HG02938 (cell line): ENCODE measurements at regions not wholly inside any gene's neighbourhood (a gene's known extent, or its start where the extent isn't known, plus 50 kb on each side); places are given as distances from the start of the nearest gene placed in this dataset.
"Not testable (repeated sequence)": the region's sequence is repeated elsewhere in the genome, so short reads cannot be mapped to it uniquely, and the experiment has no call there.

ENCODE experiments used
- ATAC-seq: cut with Tn5 transposase; IDR thresholded peaks from one replicate; pipeline ENCODE4 v1.9.1; 2021; ENCODE audit warnings: mild to moderate bottlenecking, moderate library complexity; ENCODE audit not compliant: unreplicated experiment

GRCh38 chr13:76307142-76307541, 579.1 kb downstream of the KCTD12 start:
- ATAC-seq = no peak

- no peak for ATAC-seq
Observed at GRCh38 chr13:76300688-76301087, 585.5 kb downstream of the KCTD12 start.

- no peak for ATAC-seq
Observed at GRCh38 chr13:76297331-76297730, 588.9 kb downstream of the KCTD12 start.

- no peak for ATAC-seq
Observed at GRCh38 chr13:76296751-76297150, 589.5 kb downstream of the KCTD12 start.

DNA sequence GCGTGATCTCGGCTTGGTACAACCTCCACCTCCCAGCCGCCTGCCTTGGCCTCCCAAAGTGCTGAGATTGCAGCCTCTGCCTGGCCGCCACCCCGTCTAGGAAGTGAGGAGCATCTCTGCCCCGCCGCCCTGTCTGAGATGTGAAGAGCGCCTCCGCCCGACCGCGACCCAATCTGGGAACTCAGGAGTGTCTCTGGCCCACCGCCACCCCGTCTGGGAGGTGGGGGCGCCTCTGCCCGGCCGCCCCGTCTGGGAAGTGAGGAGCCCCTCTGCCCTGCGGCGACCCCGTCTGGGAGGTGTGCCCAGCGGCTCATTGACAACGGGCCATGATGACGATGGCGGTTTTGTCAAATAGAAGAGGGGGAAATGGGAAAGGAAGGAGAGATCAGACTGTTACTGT, 591.2 kb downstream of the KCTD12 start:
- ATAC-seq = not testable (repeated sequence)

GRCh38 chr13:76293751-76294150, 592.5 kb downstream of the KCTD12 start:
- ATAC-seq = no peak

- ATAC-seq = no peak
Observed at GRCh38 chr13:76293346-76293745, 592.9 kb downstream of the KCTD12 start.

DNA sequence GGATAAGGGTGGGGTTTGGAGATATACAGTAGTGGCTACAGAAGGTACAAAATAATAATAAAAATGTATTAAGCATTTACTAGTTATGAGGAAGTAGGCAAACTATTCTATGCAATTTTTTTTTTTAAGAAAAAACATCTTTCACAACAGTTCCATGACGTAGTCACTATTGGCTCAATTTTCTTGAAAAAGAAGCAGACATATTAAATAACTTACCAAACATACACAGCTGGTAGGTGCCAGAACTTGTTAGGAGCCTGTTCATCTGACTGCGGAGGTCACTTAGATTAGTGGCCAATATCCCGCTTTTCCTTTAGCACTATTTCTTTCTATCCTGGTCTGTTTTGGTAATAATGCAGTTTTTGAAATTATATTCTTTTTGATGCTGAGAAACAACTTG, 593.5 kb downstream of the KCTD12 start:
- ATAC-seq = no peak

- ATAC-seq = no peak
Observed at GRCh38 chr13:76292031-76292430, 594.2 kb downstream of the KCTD12 start.

GRCh38 chr13:76289558-76289957, 596.6 kb downstream of the KCTD12 start:
- ATAC-seq = no peak

DNA sequence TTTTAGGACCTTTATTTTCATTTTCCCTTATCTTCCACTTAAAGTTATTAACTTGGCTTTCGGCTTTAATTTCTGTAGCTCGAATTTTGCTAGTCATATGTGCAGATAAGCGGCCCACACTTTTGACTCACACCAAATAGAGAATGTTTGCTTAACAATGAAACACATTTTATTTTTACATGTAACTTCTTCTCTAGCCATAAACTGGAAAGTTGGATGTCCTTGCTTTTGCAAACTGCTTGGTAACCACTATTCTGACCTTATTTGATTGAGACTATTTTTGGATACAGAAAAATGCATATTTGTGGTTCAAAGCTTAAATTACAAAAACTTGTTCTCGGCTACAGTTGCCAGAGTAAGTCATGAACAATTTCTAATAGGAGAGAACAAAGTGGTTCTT, 600.0 kb downstream of the KCTD12 start:
- ATAC-seq = no peak

- ATAC-seq = no peak
Observed at GRCh38 chr13:76285463-76285862, 600.7 kb downstream of the KCTD12 start.

GRCh38 chr13:76279766-76280165, 606.4 kb downstream of the KCTD12 start:
- not testable (repeated sequence) for ATAC-seq

- ATAC-seq = no peak
Observed at GRCh38 chr13:76271728-76272232, 614.4 kb downstream of the KCTD12 start.

DNA sequence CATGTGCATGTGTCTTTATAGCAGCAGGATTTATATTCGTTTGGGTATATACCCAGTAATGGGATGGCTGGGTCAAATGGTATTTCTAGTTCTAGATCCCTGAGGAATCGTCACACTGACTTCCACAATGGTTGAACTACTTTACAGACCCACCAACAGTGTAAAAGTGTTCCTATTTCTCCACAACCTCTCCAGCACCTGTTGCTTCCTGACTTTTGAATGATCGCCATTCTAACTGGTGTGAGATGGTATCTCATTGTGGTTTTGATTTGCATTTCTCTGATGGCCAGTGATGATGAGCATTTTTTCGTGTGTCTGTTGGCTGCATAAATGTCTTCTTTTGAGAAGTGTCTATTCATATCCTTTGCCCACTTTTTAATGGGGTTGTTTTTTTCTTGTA, 617.9 kb downstream of the KCTD12 start:
- not testable (repeated sequence) for ATAC-seq

GRCh38 chr13:76267216-76267615, 619.0 kb downstream of the KCTD12 start:
- ATAC-seq = no peak

DNA sequence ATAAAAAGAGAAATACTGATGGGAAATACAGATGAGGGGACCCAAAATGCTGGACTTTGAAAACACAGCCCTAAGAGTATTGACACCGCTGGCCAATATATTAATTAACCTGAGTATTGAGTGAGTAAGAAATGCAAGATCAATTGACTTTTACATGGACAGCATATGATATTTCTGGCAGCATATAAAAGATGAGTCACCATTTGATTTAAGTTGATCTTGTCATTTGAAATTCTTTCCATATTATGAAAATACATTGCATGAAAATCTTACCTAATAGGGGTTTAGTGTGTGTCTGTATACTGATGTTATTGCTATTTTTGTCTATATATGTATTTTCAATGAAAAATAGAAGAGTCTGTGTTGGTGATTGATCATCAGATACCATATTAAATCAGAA, 619.6 kb downstream of the KCTD12 start:
- no peak for ATAC-seq

- no peak for ATAC-seq
Observed at GRCh38 chr13:76250211-76250610, 614.1 kb downstream of the LMO7 start.

DNA sequence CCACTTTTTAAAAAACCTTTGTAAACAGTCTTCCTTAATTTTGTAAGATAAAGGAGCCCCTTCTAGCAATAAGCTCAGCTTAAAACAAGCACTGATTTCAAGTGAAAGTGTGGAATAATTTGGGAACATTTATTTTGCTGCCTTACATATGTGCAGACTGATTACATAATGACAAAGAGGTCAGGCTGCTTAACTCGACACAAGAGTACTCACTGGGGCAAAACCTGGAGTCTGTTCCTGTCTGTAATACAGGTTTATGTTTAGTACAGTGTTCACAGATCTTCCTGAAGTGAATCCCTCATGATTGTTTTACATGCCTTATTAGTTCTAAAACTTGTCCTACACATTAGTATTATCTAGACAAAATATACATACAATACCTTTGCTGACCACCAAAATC, 609.8 kb downstream of the LMO7 start:
- no peak for ATAC-seq

DNA sequence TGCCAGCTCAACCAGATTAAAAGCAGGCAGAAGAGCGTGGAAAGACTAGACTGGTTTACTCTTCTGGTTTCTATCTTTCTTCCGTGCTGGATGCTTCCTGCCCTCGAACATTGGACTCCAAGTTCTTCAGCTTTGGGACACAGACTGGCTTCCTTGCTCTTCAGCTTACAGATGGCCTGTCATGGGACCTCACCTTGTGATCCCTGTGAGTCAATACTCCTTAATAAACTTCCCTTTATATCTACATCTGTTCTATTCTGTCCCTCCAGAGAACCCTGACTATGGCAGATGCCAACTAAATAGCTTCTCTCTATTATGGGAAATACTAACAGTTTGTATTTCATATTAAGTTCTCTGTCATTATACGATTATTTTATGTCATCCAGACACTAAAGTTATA, 609.1 kb downstream of the LMO7 start:
- no peak for ATAC-seq

DNA sequence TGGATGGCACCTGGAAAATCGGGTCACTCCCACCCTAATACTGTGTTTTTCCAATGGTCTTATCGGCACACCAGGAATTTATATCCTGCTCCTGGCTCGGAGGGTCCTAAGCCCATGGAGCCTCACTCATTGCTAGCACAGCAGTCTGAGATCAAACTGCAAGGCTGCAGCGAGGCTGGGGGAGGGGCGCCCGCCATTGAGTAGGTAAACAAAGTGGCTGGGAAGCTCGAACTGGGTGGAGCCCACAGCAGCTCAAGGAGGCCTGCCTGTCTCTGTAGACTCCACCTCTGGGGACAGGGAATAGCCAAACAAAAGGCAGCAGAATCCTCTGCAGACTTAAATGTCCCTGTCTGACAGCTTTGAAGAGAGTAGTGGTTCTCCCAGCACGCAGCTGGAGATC, 607.0 kb downstream of the LMO7 start:
- ATAC-seq = not testable (repeated sequence)

DNA sequence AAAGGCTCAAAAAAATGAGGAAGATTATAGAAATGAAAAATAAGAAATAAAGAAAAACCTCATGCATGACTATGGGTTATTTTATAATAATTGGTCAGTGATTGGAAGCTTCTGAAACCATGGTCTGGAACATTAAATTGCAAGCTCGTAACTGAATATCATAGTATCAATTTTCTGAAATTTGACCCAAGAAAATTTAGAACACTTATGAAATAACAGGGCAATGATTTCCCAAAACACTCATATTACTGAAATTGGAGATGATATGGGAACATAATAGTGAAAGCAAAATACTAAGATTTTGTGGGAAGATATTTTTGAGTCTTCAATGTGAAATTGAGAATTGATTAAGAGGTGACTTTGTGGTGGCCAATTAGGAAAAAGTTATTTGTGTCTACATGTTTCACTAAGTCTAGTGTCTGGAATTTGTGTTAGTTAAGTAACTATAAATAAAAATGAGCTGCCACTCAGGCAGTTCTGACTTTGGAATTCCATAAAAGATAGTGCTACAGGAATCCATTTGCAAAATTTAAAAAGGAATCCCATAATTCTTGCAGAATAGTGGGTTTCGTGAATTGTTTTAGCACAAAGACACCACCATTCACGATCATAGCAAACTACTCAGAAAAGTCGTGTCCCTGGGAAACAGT, 603.0 kb downstream of the LMO7 start:
- ATAC-seq = no peak

GRCh38 chr13:76231522-76232167, 595.5 kb downstream of the LMO7 start:
- ATAC-seq = no peak
